Liver (tissue), 8 donors: ENCODE measurements at regions not wholly inside any gene's neighbourhood (a gene's known extent, or its start where the extent isn't known, plus 50 kb on each side); places are given as distances from the start of the nearest gene placed in this dataset.

Source experiments
- DNase-seq: peaks from one replicate; pipeline ENCODE4 v3.0.0-alpha.2; 2017; ENCODE audit warnings: low spot score
- H3K27ac ChIP-seq, 2 donors: one replicate each; pipeline ENCODE4 v1.7.0; 2013; ENCODE audit warnings: inconsistent platforms in 2 of 2, low read length in 2 of 2, control low read depth in 1 of 2, low read depth in 1 of 2, mild to moderate bottlenecking in 1 of 2
- H3K27me3 ChIP-seq, 4 donors: one replicate each; pipeline versions ENCODE4 v1.6.1 to v1.7.0; 2013; ENCODE audit warnings: low read length in 3 of 4, inconsistent platforms in 1 of 4, mild to moderate bottlenecking in 1 of 4, moderate library complexity in 1 of 4; ENCODE audit not compliant: control insufficient read depth in 4 of 4, insufficient read depth in 4 of 4
- H3K36me3 ChIP-seq, 4 donors: one replicate each; pipeline versions ENCODE4 v1.6.1 to v1.7.0; 2013; ENCODE audit warnings: low read length in 3 of 4, mild to moderate bottlenecking in 3 of 4, low read depth in 1 of 4, moderate library complexity in 1 of 4; ENCODE audit not compliant: control insufficient read depth in 4 of 4, insufficient read depth in 3 of 4
- H3K4me1 ChIP-seq, 4 donors: one replicate each; pipeline versions ENCODE4 v1.6.1 to v1.7.0; 2013; ENCODE audit warnings: low read length in 3 of 4, mild to moderate bottlenecking in 3 of 4, moderate library complexity in 1 of 4; ENCODE audit not compliant: control insufficient read depth in 4 of 4, insufficient read depth in 4 of 4
- H3K4me3 ChIP-seq, 3 donors: one replicate each; pipeline versions ENCODE4 v1.6.1 to v1.7.0; 2013; ENCODE audit warnings: low read length in 3 of 3, control low read depth in 1 of 3, low read depth in 1 of 3, mild to moderate bottlenecking in 1 of 3
- H3K9ac ChIP-seq, 2 donors: one replicate each; pipeline ENCODE4 v1.7.0; 2013; ENCODE audit warnings: low read length in 2 of 2, mild to moderate bottlenecking in 2 of 2, moderate library complexity in 2 of 2, control low read depth in 1 of 2, low read depth in 1 of 2
- H3K9me3 ChIP-seq, 4 donors: one replicate each; pipeline versions ENCODE4 v1.6.1 to v1.7.0; 2013; ENCODE audit warnings: low read length in 3 of 4; ENCODE audit not compliant: control insufficient read depth in 4 of 4
- ATF3 ChIP-seq: IDR thresholded peaks from 2 replicates; pipeline ENCODE4 v1.6.1; 2016; ENCODE audit warnings: antibody characterized with exemption
- CTCF ChIP-seq: fragments of 150-350 bp; IDR thresholded peaks from 2 replicates; pipeline ENCODE4 v1.5.1; 2017; ENCODE audit warnings: improper control_type of control experiment, low read depth, low read length; ENCODE audit not compliant: missing input control
- FOXA2 ChIP-seq: IDR thresholded peaks from 2 replicates; pipeline ENCODE4 v1.6.1; 2016; ENCODE audit warnings: antibody characterized with exemption
- GABPA ChIP-seq, 2 donors: IDR thresholded peaks in 1 of 2; conservative IDR thresholded peaks in 1 of 2; 2 replicates each; pipeline ENCODE4 v1.6.1; 2016; ENCODE audit warnings: antibody characterized with exemption in 2 of 2, mild to moderate bottlenecking in 1 of 2, moderate library complexity in 1 of 2
- HNF4A ChIP-seq, 2 donors: conservative IDR thresholded peaks; 2 replicates each; pipeline ENCODE4 v1.6.1; 2016; ENCODE audit warnings: antibody characterized with exemption in 2 of 2, mild to moderate bottlenecking in 2 of 2
- HNF4G ChIP-seq: IDR thresholded peaks from 2 replicates; pipeline ENCODE4 v1.6.1; 2016; ENCODE audit warnings: antibody characterized with exemption
- JUND ChIP-seq, 2 donors: IDR thresholded peaks; 2 replicates each; pipeline ENCODE4 v1.6.1; 2016; ENCODE audit warnings: antibody characterized with exemption in 2 of 2
- NR2F2 ChIP-seq: IDR thresholded peaks from 2 replicates; pipeline ENCODE4 v1.6.1; 2016; ENCODE audit warnings: antibody characterized with exemption
- RAD21 ChIP-seq, 2 donors: IDR thresholded peaks; 2 replicates each; pipeline ENCODE4 v1.6.1; 2016; ENCODE audit warnings: antibody characterized with exemption in 2 of 2, mild to moderate bottlenecking in 2 of 2
- RXRA ChIP-seq, 2 donors: IDR thresholded peaks; 2 replicates each; pipeline ENCODE4 v1.6.1; 2017 to 2018; ENCODE audit warnings: antibody characterized with exemption in 2 of 2, mild to moderate bottlenecking in 1 of 2
- SP1 ChIP-seq: IDR thresholded peaks from 2 replicates; pipeline ENCODE4 v1.6.1; 2018; ENCODE audit warnings: antibody characterized with exemption, mild to moderate bottlenecking
- TAF1 ChIP-seq: conservative IDR thresholded peaks from 2 replicates; pipeline ENCODE4 v1.6.1; 2016; ENCODE audit warnings: antibody characterized with exemption, mild to moderate bottlenecking
- YY1 ChIP-seq: IDR thresholded peaks from 2 replicates; pipeline ENCODE4 v1.6.1; 2016; ENCODE audit warnings: antibody characterized with exemption, mild to moderate bottlenecking
- ZBTB33 ChIP-seq: IDR thresholded peaks from 2 replicates; pipeline ENCODE4 v1.6.1; 2016; ENCODE audit warnings: antibody characterized with exemption
- WGBS: extraction: QIAGEN DNeasy Blood & Tissue Kit; methylation state at CpG from one replicate; pipeline ENCODE4 v1.1.7; 2013; 5-methylcytosine and 5-hydroxymethylcytosine counted together
- donor health status: healthy.
- donor health status: healthy.
- donor health status: healthy.
- donor health status: healthy.
- donor health status: healthy.

GRCh38 chr2:83661711-83662110, 797.4 kb downstream of the SUCLG1 start:
- H3K27ac ChIP-seq = no peak overlapping the region
- 89% methylated on average over 1 of the region's 1 CpG for WGBS
- H3K4me1 ChIP-seq = no peaks in the 10 kb centered on the region
- DNase-seq = no peak
- H3K27me3 ChIP-seq = no peaks in the 10 kb centered on the region
- no peak overlapping the region for H3K9ac ChIP-seq
- no peak overlapping the region for H3K4me3 ChIP-seq
- H3K9me3 ChIP-seq = peaks cover 0 to under 1% (median 0%) of the 10 kb centered on the region in 4 donors
- TF ChIP-seq GABPA (IDR thresholded peaks at IDR 0.05 in 1 of 2, conservative IDR thresholded peaks at IDR 0.05 in 1 of 2) = no peak
- no peak for TF ChIP-seq YY1
- no peak for TF ChIP-seq HNF4A (conservative IDR thresholded peaks at IDR 0.05)
- no peak for TF ChIP-seq NR2F2
- no peak for TF ChIP-seq ATF3
- TF ChIP-seq FOXA2 = no peak
- no peak for TF ChIP-seq HNF4G
- TF ChIP-seq RXRA (IDR thresholded peaks at IDR 0.05) = no peak
- no peak for TF ChIP-seq TAF1
- TF ChIP-seq ZBTB33 = no peak
- no peak for TF ChIP-seq RAD21 (IDR thresholded peaks at IDR 0.05)
- no peaks in the 10 kb centered on the region for H3K36me3 ChIP-seq

- 49% methylated on average over 1 of the region's 1 CpG for WGBS
- DNase-seq = no peak
- Histone ChIP-seq H3K9ac (no peak overlapping the region), H3K9me3 (no peaks in the 10 kb centered on the region), H3K27ac (no peak overlapping the region), H3K27me3 (no peaks in the 10 kb centered on the region), H3K4me1 (no peaks in the 10 kb centered on the region), H3K4me3 (no peak overlapping the region), H3K36me3 (no peaks in the 10 kb centered on the region)
- no peak for TF ChIP-seq CTCF
- no peak for TF ChIP-seq RAD21 (IDR thresholded peaks at IDR 0.05)
- TF ChIP-seq HNF4A (conservative IDR thresholded peaks at IDR 0.05) = no peak
- no peak for TF ChIP-seq NR2F2
- no peak for TF ChIP-seq JUND (IDR thresholded peaks at IDR 0.05)
- TF ChIP-seq SP1 = no peak
- no peak for TF ChIP-seq ZBTB33
- no peak for TF ChIP-seq HNF4G
- no peak for TF ChIP-seq FOXA2
- TF ChIP-seq RXRA (IDR thresholded peaks at IDR 0.05) = no peak
- TF ChIP-seq YY1 = no peak
Observed at GRCh38 chr2:83654091-83654611, 804.9 kb downstream of the SUCLG1 start.
